Hepatocyte (in vitro differentiated cells): ENCODE measurements at regions not wholly inside any gene's neighbourhood (a gene's known extent, or its start where the extent isn't known, plus 50 kb on each side); places are given as distances from the start of the nearest gene placed in this dataset.

Experiments
- DNase-seq: peaks from one replicate; pipeline ENCODE4 v3.0.0-alpha.2; 2016; ENCODE audit warnings: low spot score
- H2AFZ ChIP-seq: fragments of 200-600 bp; sonication (generic); 2 replicates; pipeline ENCODE4 v1.6.0; 2016; ENCODE audit warnings: antibody characterized with exemption, mild to moderate bottlenecking
- H3K27ac ChIP-seq: fragments of 200-600 bp; sonication (generic); 2 replicates; pipeline ENCODE4 v1.5.1; 2016; ENCODE audit warnings: mild to moderate bottlenecking
- H3K27me3 ChIP-seq: fragments of 200-600 bp; sonication (generic); 2 replicates; pipeline ENCODE4 v1.6.1; 2016
- H3K36me3 ChIP-seq: fragments of 200-600 bp; sonication (generic); replicated peaks from 2 replicates; pipeline ENCODE4 v1.5.1; 2016; ENCODE audit warnings: low read depth; ENCODE audit not compliant: insufficient read depth
- H3K4me1 ChIP-seq: fragments of 200-600 bp; sonication (generic); 2 replicates; pipeline ENCODE4 v1.5.1; 2016; ENCODE audit warnings: mild to moderate bottlenecking, moderate library complexity; ENCODE audit not compliant: insufficient read depth
- H3K4me2 ChIP-seq: fragments of 200-600 bp; sonication (generic); 2 replicates; pipeline ENCODE4 v1.6.0; 2016
- H3K4me3 ChIP-seq: fragments of 200-600 bp; sonication (generic); 2 replicates; pipeline ENCODE4 v1.5.1; 2016; ENCODE audit warnings: mild to moderate bottlenecking
- H3K79me2 ChIP-seq: fragments of 200-600 bp; sonication (generic); 2 replicates; pipeline ENCODE4 v1.6.0; 2017; ENCODE audit warnings: mild to moderate bottlenecking
- H3K9me2 ChIP-seq: fragments of 200-600 bp; sonication (generic); replicated peaks from 2 replicates; pipeline ENCODE4 v1.6.0; 2017; ENCODE audit warnings: mild to moderate bottlenecking; ENCODE audit not compliant: insufficient read depth
- H3K9me3 ChIP-seq: fragments of 200-600 bp; sonication (generic); 2 replicates; pipeline ENCODE4 v1.5.1; 2016; ENCODE audit warnings: low read depth, mild to moderate bottlenecking
- H4K20me1 ChIP-seq: fragments of 200-600 bp; sonication (generic); 2 replicates; pipeline ENCODE4 v1.6.0; 2016; ENCODE audit warnings: mild to moderate bottlenecking; ENCODE audit not compliant: insufficient read depth, poor library complexity, severe bottlenecking
- CTCF ChIP-seq: fragments of 200-600 bp; sonication (generic); IDR thresholded peaks from 2 replicates; pipeline ENCODE4 v1.5.1; 2016; ENCODE audit warnings: antibody characterized with exemption, mild to moderate bottlenecking; ENCODE audit not compliant: poor library complexity
- EZH2 ChIP-seq: fragments of 200-600 bp; sonication (generic); IDR thresholded peaks from 2 replicates; pipeline ENCODE4 v1.6.1; 2016; ENCODE audit warnings: antibody characterized with exemption, mild to moderate bottlenecking, borderline replicate concordance
- EZH2phosphoT487 ChIP-seq: fragments of 200-600 bp; sonication (generic); IDR thresholded peaks from one replicate; pipeline ENCODE4 v1.6.1; 2018; ENCODE audit warnings: antibody characterized with exemption, mild to moderate bottlenecking, low read depth, moderate library complexity; ENCODE audit not compliant: unreplicated experiment, severe bottlenecking
- WGBS: methylation state at CpG from one replicate; pipeline ENCODE4 v1.1.6; 2016; ENCODE audit warnings: low lambda C conversion rate; ENCODE audit errors: missing lambda C conversion rate; 5-methylcytosine and 5-hydroxymethylcytosine counted together

DNA sequence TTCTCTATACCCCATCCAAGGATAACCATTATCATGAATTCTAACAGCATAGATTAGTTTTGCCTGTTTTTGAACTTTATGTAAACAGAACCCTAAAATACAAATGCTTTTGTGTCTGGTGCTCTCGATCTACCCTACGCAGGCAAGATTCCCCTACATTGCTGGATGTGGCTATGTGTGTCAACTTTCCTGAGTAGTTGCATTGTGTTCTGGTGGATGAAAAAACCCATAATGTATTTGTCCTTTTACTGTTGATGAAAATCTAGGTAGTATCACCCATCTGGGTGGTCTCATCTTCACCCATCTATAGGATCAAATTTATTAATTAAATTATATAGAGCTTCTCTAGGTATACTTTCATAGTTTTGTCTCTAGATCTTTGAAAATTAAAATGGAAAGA, 211.7 kb downstream of the ANKRD60 start:
- 96% methylated on average over 2 of the region's 2 CpGs for WGBS
- Histone ChIP-seq H3K9me3 (no peaks in the 10 kb centered on the region), H2AFZ (no peak overlapping the region), H4K20me1 (no peaks in the 10 kb centered on the region), H3K36me3 (no peaks in the 10 kb centered on the region), H3K27ac (no peak overlapping the region), H3K9me2 (no peaks in the 10 kb centered on the region), H3K4me3 (no peak overlapping the region), H3K4me1 (no peaks in the 10 kb centered on the region), H3K4me2 (no peak overlapping the region), H3K79me2 (no peaks in the 10 kb centered on the region), H3K27me3 (no peaks in the 10 kb centered on the region)
- no peak for DNase-seq
- TF ChIP-seq EZH2phosphoT487: no peak

DNA sequence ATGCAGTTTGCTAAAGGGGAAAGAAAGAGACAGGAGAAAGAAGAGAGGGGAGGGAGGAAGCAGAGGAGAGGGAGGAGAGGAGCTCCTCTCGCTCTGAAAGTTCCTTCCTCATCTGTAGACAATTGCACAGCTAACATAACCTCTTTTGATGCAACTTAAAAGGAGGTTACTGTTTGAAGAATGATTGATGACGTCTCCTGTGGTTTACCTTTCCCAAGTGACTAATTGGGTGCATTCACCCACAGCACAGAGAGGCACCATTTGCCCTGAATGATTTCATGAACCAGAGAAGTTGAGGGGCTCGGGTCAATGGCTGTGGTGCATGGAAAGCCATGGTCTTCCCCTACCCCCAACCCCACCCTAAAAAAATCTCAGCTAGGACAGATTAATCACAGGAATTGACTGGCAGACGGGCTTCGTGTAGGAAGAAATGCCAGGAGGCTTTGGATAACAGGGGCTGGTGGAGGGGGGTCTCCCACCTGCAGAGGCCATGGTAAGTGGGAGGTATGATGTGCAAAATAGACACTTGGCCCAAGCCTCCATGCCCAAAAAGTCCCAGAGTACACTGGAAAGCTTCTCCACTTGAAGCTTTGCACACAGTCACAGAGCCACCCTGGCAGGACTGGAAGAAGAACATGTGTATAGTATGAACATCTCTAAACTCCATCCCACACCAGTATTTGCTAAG, 213.7 kb downstream of the ANKRD60 start:
- WGBS: 66% methylated on average over 5 of the region's 5 CpGs
- Histone ChIP-seq H3K4me2 (no peak overlapping the region), H3K36me3 (no peaks in the 10 kb centered on the region), H3K27me3 (no peaks in the 10 kb centered on the region), H3K4me3 (no peak overlapping the region), H2AFZ (no peak overlapping the region), H3K79me2 (no peaks in the 10 kb centered on the region), H3K4me1 (no peaks in the 10 kb centered on the region), H3K9me3 (no peaks in the 10 kb centered on the region), H4K20me1 (no peaks in the 10 kb centered on the region), H3K27ac (no peak overlapping the region), H3K9me2 (no peaks in the 10 kb centered on the region)
- TF ChIP-seq EZH2 (no peak), EZH2phosphoT487 (no peak), CTCF (no peak)
- no peak for DNase-seq

- Histone ChIP-seq H3K4me2 (no peak overlapping the region), H3K27ac (no peak overlapping the region), H3K9me2 (no peaks in the 10 kb centered on the region), H3K27me3 (no peaks in the 10 kb centered on the region), H3K9me3 (no peaks in the 10 kb centered on the region), H3K79me2 (no peaks in the 10 kb centered on the region), H2AFZ (no peak overlapping the region), H3K36me3 (no peaks in the 10 kb centered on the region), H4K20me1 (no peaks in the 10 kb centered on the region), H3K4me3 (no peak overlapping the region), H3K4me1 (no peaks in the 10 kb centered on the region)
- TF ChIP-seq EZH2phosphoT487 (no peak), CTCF (no peak), EZH2 (no peak)
- WGBS: 82% methylated on average over 16 of the region's 16 CpGs
- DNase-seq: no peak
These were observed 215.5 kb downstream of the ANKRD60 start for GRCh38 chr20:58012731-58013510.

GRCh38 chr20:58011947-58012610, 216.4 kb downstream of the ANKRD60 start:
- no peaks in the 10 kb centered on the region for H3K79me2 ChIP-seq
- no peaks in the 10 kb centered on the region for H3K9me3 ChIP-seq
- no peak for DNase-seq
- H3K4me1 ChIP-seq: no peaks in the 10 kb centered on the region
- no peak overlapping the region for H2AFZ ChIP-seq
- H3K4me3 ChIP-seq: no peak overlapping the region
- H3K4me2 ChIP-seq: no peak overlapping the region
- TF ChIP-seq CTCF (no peak), EZH2 (no peak), EZH2phosphoT487 (no peak)
- H3K27me3 ChIP-seq: no peaks in the 10 kb centered on the region
- H3K27ac ChIP-seq: no peak overlapping the region
- H4K20me1 ChIP-seq: no peaks in the 10 kb centered on the region
- H3K36me3 ChIP-seq: no peaks in the 10 kb centered on the region
- whole genome bisulfite sequencing: 88% methylated on average over 11 of the region's 11 CpGs
- no peaks in the 10 kb centered on the region for H3K9me2 ChIP-seq
